Heart right ventricle (tissue), 16 donors: ENCODE measurements at regions not wholly inside any gene's neighbourhood (a gene's known extent, or its start where the extent isn't known, plus 50 kb on each side); places are given as distances from the start of the nearest gene placed in this dataset.

Source experiments
- ATAC-seq, 8 donors: fragments of 200-7000 bp; cut with Tn5 transposase; one replicate each; pipeline ENCODE4 v1.9.1; 2020; ENCODE audit warnings: mild to moderate bottlenecking in 8 of 8, moderate library complexity in 8 of 8, moderate number of reproducible peaks in 1 of 8
- DNase-seq, 2 donors: peaks; one replicate each; pipeline ENCODE4 v3.0.0-alpha.2; 2020
- H3K27ac ChIP-seq, 10 donors: fragments of 200-600 bp; sonication (generic) in 2 of 10; one replicate each; pipeline versions ENCODE4 v1.5.0 to v1.8.0; 2020 to 2022; ENCODE audit warnings: mild to moderate bottlenecking in 3 of 10
- H3K27me3 ChIP-seq, 7 donors: fragments of 200-600 bp; one replicate each; pipeline ENCODE4 v1.8.0; 2021 to 2022; ENCODE audit warnings: mild to moderate bottlenecking in 2 of 7
- H3K36me3 ChIP-seq, 9 donors: fragments of 200-600 bp; sonication (generic) in 1 of 9; one replicate each; pipeline versions ENCODE4 v1.5.0 to v1.8.0; 2020 to 2022; ENCODE audit warnings: mild to moderate bottlenecking in 2 of 9
- H3K4me1 ChIP-seq, 9 donors: fragments of 200-600 bp; sonication (generic) in 1 of 9; one replicate each; pipeline versions ENCODE4 v1.5.0 to v1.8.0; 2020 to 2022; ENCODE audit warnings: mild to moderate bottlenecking in 4 of 9
- H3K4me3 ChIP-seq, 10 donors: fragments of 200-600 bp; sonication (generic) in 2 of 10; one replicate each; pipeline versions ENCODE4 v1.5.0 to v1.8.0; 2020 to 2022; ENCODE audit warnings: mild to moderate bottlenecking in 7 of 10, moderate library complexity in 2 of 10
- H3K9me3 ChIP-seq, 11 donors: fragments of 200-600 bp in 10 of 11; sonication (generic) in 2 of 11; one replicate each; pipeline versions ENCODE4 v1.5.0 to v1.8.0; 2013 to 2022; ENCODE audit warnings: mild to moderate bottlenecking in 2 of 11, control low read depth in 1 of 11, moderate library complexity in 1 of 11
- WGBS, 2 donors: extraction: QIAGEN DNeasy Blood & Tissue Kit; methylation state at CpG; one replicate each; pipeline ENCODE4 v1.1.7; 2013; ENCODE audit warnings: inconsistent platforms in 1 of 2; 5-methylcytosine and 5-hydroxymethylcytosine counted together
- intact Hi-C, 10 donors: fragments of 100-400 bp; cut with DNase I; formaldehyde crosslinking; loops; one replicate each; pipeline versions ENCODE4 v1.11.1 to v1.14.2; 2022
- TF ChIP-seq, protein P1 (sequence below), 9 donors: fragments of 200-600 bp; sonication (generic) in 2 of 9; IDR thresholded peaks; one replicate each; pipeline versions ENCODE4 v1.5.0 to v1.8.0; 2021 to 2022; ENCODE audit warnings: antibody characterized with exemption in 9 of 9, mild to moderate bottlenecking in 5 of 9, moderate library complexity in 1 of 9
- donor health status: Arrhythmogenic right ventricular cardiomyopathy.
- donor health status: ischemic (EF 13 %, LVEDD 7.1; RV severe dilation, severe dysfunction).
- donor health status: healthy with polysubstance abuse.
- donor health status: DM: no; HTN: yes; CAD: no.
- donor health status: DM: no; HTN: no; CAD: no.
- donor health status: ischemic (EF 25% LVEDD 6.9; RV normal size, moderate dysfunction).
- donor health status: ischemic (EF 25% LVEDD 5.7; RV mildly dilated, moderate dysfunction).
- donor health status: healthy.
- donor health status: DM: yes; HTN: yes; CAD: no.
- donor health status: Ischemic cardiomyopathy.
- donor health status: ischemic (EF 35%, LVEDD 5.7; RV mildly dilated, moderate dysfunction).
- donor health status: nonischemic (EF 11% LVEDD 7.7; RV severe dilation, severe dysfunction).
- donor health status: DM: yes; HTN: yes; CAD: no.
- donor health status: PGD.
- donor health status: ischemic (EF 29% LVEDD 5.4; RV normal size, mild dysfunction).
- donor health status: nonischemic (EF 23%, LVEDD 6.1; RV moderate dilation, normal function).

DNA sequence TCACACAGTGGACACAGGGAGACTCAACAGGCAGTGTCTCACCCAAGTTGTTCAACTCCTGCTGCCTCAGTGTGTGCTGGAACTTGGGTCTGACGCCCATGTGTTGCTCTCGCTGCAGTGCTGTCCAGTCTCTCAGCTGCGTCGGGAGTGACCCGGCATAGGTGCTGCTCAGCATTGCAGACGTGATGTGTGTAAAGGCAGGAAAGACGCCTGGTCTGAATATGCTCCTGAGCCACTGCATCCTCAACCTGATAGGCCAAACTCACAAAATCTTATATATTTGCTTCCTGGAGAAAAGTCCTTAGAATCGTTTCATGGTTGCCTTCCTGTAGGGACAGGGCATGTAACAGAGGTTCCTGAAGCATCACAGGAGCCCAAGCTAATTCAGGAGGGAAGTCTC lies 152.9 kb downstream of the INSIG2 start:
- intact Hi-C loops: no loop called here
- Histone ChIP-seq H3K36me3 (no peaks in the 10 kb centered on the region), H3K27ac (no peak overlapping the region), H3K4me3 (no peak overlapping the region), H3K4me1 (no peaks in the 10 kb centered on the region), H3K9me3 (peaks cover 0 to 3% (median 0%) of the 10 kb centered on the region in 11 donors), H3K27me3 (peaks cover 0 to 53% (median 20%) of the 10 kb centered on the region in 7 donors)
- TF ChIP-seq, protein P1, sequence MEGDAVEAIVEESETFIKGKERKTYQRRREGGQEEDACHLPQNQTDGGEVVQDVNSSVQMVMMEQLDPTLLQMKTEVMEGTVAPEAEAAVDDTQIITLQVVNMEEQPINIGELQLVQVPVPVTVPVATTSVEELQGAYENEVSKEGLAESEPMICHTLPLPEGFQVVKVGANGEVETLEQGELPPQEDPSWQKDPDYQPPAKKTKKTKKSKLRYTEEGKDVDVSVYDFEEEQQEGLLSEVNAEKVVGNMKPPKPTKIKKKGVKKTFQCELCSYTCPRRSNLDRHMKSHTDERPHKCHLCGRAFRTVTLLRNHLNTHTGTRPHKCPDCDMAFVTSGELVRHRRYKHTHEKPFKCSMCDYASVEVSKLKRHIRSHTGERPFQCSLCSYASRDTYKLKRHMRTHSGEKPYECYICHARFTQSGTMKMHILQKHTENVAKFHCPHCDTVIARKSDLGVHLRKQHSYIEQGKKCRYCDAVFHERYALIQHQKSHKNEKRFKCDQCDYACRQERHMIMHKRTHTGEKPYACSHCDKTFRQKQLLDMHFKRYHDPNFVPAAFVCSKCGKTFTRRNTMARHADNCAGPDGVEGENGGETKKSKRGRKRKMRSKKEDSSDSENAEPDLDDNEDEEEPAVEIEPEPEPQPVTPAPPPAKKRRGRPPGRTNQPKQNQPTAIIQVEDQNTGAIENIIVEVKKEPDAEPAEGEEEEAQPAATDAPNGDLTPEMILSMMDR (IDR thresholded peaks at IDR 0.05): no peak
- ATAC-seq (no peak), DNase-seq (no peak)
- 65 to 69% methylated on average over 8 of the region's 8 CpGs for WGBS, 2 donors

DNA sequence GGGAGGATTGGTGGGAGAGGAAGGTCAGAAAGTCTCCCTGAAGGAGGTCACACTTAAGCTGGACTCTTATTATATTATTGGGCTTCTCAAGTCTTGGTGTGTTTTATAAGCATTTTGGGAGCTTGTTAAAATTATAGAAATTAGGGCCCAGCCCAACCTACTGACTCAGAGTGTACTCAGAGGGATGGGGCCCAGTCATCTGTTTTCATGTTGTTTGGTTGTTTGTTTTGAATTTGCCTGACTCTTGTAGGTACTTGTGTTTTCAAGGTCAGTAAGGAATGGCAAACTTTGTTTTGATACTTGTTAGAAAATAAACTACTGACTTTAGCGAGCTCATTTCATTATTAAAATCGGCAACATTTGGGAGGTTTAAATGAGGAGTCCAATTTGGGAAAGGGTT lies 152.0 kb downstream of the INSIG2 start:
- Histone ChIP-seq H3K27ac (no peak overlapping the region), H3K4me3 (no peak overlapping the region), H3K27me3 (peaks cover 0 to 55% (median 24%) of the 10 kb centered on the region in 7 donors), H3K4me1 (no peaks in the 10 kb centered on the region), H3K9me3 (peaks cover 0 to 3% (median 0%) of the 10 kb centered on the region in 11 donors), H3K36me3 (no peaks in the 10 kb centered on the region)
- DNase-seq: no peak
- no peak for ATAC-seq
- 61% methylated on average over 2 of the region's 2 CpGs for WGBS, 2 donors
- TF ChIP-seq, protein P1 (IDR thresholded peaks at IDR 0.05): no peak
- intact Hi-C loops: no loop called here

DNA sequence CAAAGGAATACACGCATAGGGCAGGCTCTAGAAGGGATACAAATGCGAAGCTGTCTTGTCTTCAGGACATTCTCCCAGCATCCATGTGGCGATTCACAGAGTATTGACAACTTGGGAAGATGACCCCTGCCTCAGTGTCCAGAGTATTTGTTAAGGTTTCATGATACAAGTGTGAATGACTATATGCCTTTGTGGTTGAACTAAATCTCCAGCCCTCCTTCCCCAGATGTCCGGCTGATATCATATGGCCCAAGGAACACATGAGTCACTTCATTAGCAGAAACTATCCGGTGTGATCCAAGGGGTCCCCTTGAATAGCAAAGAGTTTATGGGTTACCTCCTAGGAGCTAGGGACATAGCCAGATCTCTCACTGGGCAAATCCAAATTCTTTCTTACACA lies 151.0 kb downstream of the INSIG2 start:
- intact Hi-C loops: no loop called here
- H3K9me3 ChIP-seq: peaks cover 0 to 3% (median 0%) of the 10 kb centered on the region in 11 donors
- no peaks in the 10 kb centered on the region for H3K4me1 ChIP-seq
- TF ChIP-seq, protein P1 (IDR thresholded peaks at IDR 0.05): no peak
- H3K27ac ChIP-seq: no peak overlapping the region
- ATAC-seq (no peak), DNase-seq (no peak)
- no peak overlapping the region for H3K4me3 ChIP-seq
- peaks cover 0 to 50% (median 24%) of the 10 kb centered on the region in 7 donors for H3K27me3 ChIP-seq
- 91 to 93% methylated on average over 5 of the region's 5 CpGs for WGBS, 2 donors
- no peaks in the 10 kb centered on the region for H3K36me3 ChIP-seq

DNA sequence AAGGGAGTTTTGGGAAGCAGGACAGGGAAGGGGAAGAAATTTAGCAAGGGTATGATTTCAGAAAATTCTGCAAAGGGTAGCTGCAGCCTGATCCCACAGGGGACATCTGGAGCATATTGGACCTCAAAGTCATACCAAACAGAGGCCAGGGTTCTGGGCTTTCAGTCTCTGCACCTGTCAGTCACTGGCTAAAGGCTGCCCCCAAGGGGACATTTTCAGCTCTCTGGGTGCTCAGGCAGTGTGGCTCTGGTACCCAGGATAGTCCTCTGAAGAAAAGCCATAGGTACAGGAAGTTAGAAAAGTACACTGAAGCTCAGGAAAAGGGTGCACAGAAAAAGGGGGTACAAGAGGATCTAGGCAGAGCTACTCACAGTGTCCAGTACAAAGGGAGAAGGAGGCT lies 149.2 kb downstream of the INSIG2 start:
- H3K36me3 ChIP-seq: no peaks in the 10 kb centered on the region
- no peak for ATAC-seq
- no peak overlapping the region for H3K4me3 ChIP-seq
- TF ChIP-seq, protein P1 (IDR thresholded peaks at IDR 0.05): no peak
- peaks cover 0 to 3% (median 0%) of the 10 kb centered on the region in 11 donors for H3K9me3 ChIP-seq
- H3K4me1 ChIP-seq: no peaks in the 10 kb centered on the region
- no peak overlapping the region for H3K27ac ChIP-seq
- DNase-seq: no peak
- H3K27me3 ChIP-seq: peaks cover 0 to 56% (median 29%) of the 10 kb centered on the region in 7 donors
- intact Hi-C loops: no loop called here
